Endothelial cell of umbilical vein (primary cell): ENCODE measurements at regions not wholly inside any gene's neighbourhood (a gene's known extent, or its start where the extent isn't known, plus 50 kb on each side); places are given as distances from the start of the nearest gene placed in this dataset.

Experiments used
- BruUV-seq: library from RNA; stranded (reverse); fragments of 400-500 nt; replicated peaks from 2 replicates; lab custom pipeline; 2021; lab: Mats Ljungman, UMichigan
- CTCF ChIA-PET: fragments of 300-600, 350-600 bp; sonication (Branson Sonifier 250); formaldehyde crosslinking; loops from one replicate; lab custom pipeline; 2021; ENCODE audit warnings: antibody characterized with exemption, inconsistent platforms; lab: Charles Lee
- POLR2A ChIA-PET: fragments of 300-600, 350-600 bp; sonication (Branson Sonifier 250); formaldehyde crosslinking; loops from one replicate; lab custom pipeline; 2021; ENCODE audit warnings: antibody characterized with exemption, inconsistent platforms; lab: Charles Lee
- DNase-seq: peaks from one replicate; pipeline ENCODE4 v3.0.0-alpha.2; 2011; ENCODE audit warnings: low read depth, low spot score
- FAIRE-seq: peaks from 2 replicates; lab custom pipeline; 2011; peaks lifted over from hg19 to GRCh38; lab: Jason Lieb, UNC
- H2AFZ ChIP-seq: 2 replicates; pipeline ENCODE4 v1.6.0; 2012; ENCODE audit warnings: low read depth, low read length, control low read depth, inconsistent platforms
- H3K27ac ChIP-seq: 2 replicates; pipeline ENCODE4 v1.5.1; 2011; ENCODE audit warnings: low read depth, mild to moderate bottlenecking, control low read depth, low read length, moderate library complexity; ENCODE audit not compliant: insufficient read depth
- H3K27me3 ChIP-seq, 2 experiments: 2 replicates each; pipeline versions ENCODE4 v1.6.0 to v1.6.1; 2011; ENCODE audit warnings: low read length in 2 of 2, mixed read lengths in 1 of 2; ENCODE audit not compliant: control insufficient read depth in 2 of 2, insufficient read depth in 2 of 2
- H3K36me3 ChIP-seq, 2 experiments: 2 replicates in 1 of 2; 3 replicates in 1 of 2; pipeline ENCODE4 v1.5.1; 2011; ENCODE audit warnings: low read length in 2 of 2, mild to moderate bottlenecking in 1 of 2, moderate library complexity in 1 of 2; ENCODE audit not compliant: control insufficient read depth in 2 of 2, insufficient read depth in 2 of 2; ENCODE audit errors: extremely low read depth in 1 of 2
- H3K4me1 ChIP-seq: 3 replicates; pipeline ENCODE4 v1.5.1; 2011; ENCODE audit warnings: mild to moderate bottlenecking, low read length; ENCODE audit not compliant: control insufficient read depth, insufficient read depth; ENCODE audit errors: extremely low read depth
- H3K4me2 ChIP-seq: 2 replicates; pipeline ENCODE4 v1.6.1; 2011; ENCODE audit warnings: low read length, control low read depth, mixed read lengths; ENCODE audit not compliant: insufficient read depth
- H3K4me3 ChIP-seq, 3 experiments: fragments of 200-600 bp in 1 of 3; sonication (generic), shearing (Covaris generic) in 1 of 3; replicated peaks in 1 of 3; 2 replicates each; pipeline ENCODE4 v1.5.1; 2011 to 2016; ENCODE audit warnings: control low read depth in 3 of 3, low read length in 3 of 3, mild to moderate bottlenecking in 2 of 3, inconsistent platforms in 1 of 3, low read depth in 1 of 3, moderate library complexity in 1 of 3; ENCODE audit not compliant: insufficient read depth in 1 of 3
- H3K79me2 ChIP-seq: 2 replicates; pipeline ENCODE4 v1.6.0; 2012; ENCODE audit warnings: low read length, inconsistent platforms; ENCODE audit not compliant: control insufficient read depth, insufficient read depth
- H3K9ac ChIP-seq: replicated peaks from 2 replicates; pipeline ENCODE3; 2011; ENCODE audit warnings: low read length, control low read depth; ENCODE audit not compliant: insufficient read depth; ENCODE audit errors: extremely low read depth
- H3K9me1 ChIP-seq: replicated peaks from 3 replicates; pipeline ENCODE4 v1.6.0; 2011; ENCODE audit warnings: mild to moderate bottlenecking, low read length; ENCODE audit not compliant: control insufficient read depth, insufficient read depth; ENCODE audit errors: extremely low read depth
- H3K9me3 ChIP-seq: replicated peaks from 2 replicates; pipeline ENCODE4 v1.5.1; 2012; ENCODE audit warnings: low read length, inconsistent platforms; ENCODE audit not compliant: control insufficient read depth, insufficient read depth
- H4K20me1 ChIP-seq: replicated peaks from 2 replicates; pipeline ENCODE3; 2011; ENCODE audit warnings: mild to moderate bottlenecking, low read length; ENCODE audit not compliant: control insufficient read depth, insufficient read depth; ENCODE audit errors: extremely low read depth
- CTCF ChIP-seq, 2 donors: IDR thresholded peaks; 1 replicate in 1 of 2; 2 replicates in 1 of 2; pipeline ENCODE4 v1.5.1; 2011; ENCODE audit warnings: low read length in 2 of 2, mild to moderate bottlenecking in 2 of 2, moderate library complexity in 2 of 2, control low read depth in 1 of 2, inconsistent platforms in 1 of 2, low read depth in 1 of 2; ENCODE audit not compliant: insufficient read depth in 1 of 2; ENCODE audit errors: extremely low read depth in 1 of 2
- EZH2 ChIP-seq: IDR thresholded peaks from 2 replicates; pipeline ENCODE4 v1.6.1; 2012; ENCODE audit warnings: borderline replicate concordance, low read depth, mild to moderate bottlenecking, moderate library complexity, low read length, inconsistent platforms; ENCODE audit not compliant: severe bottlenecking
- FOS ChIP-seq: IDR thresholded peaks from 2 replicates; pipeline ENCODE4 v1.6.1; 2011; ENCODE audit warnings: mild to moderate bottlenecking, low read length, moderate library complexity, borderline replicate concordance; ENCODE audit not compliant: insufficient read depth
- GATA2 ChIP-seq: IDR thresholded peaks from 2 replicates; pipeline ENCODE4 v1.7.0; 2011; ENCODE audit warnings: low read depth, mild to moderate bottlenecking, moderate library complexity, mixed read lengths, low read length; ENCODE audit not compliant: insufficient read length, insufficient read depth
- JUN ChIP-seq: IDR thresholded peaks from 2 replicates; pipeline ENCODE4 v1.6.1; 2011; ENCODE audit warnings: borderline replicate concordance, low read depth; ENCODE audit not compliant: insufficient read length, insufficient read depth
- MAX ChIP-seq: IDR thresholded peaks from 2 replicates; pipeline ENCODE4 v1.6.1; 2011; ENCODE audit not compliant: insufficient read depth, insufficient read length
- MYC ChIP-seq: IDR thresholded peaks from one replicate; pipeline ENCODE4 v1.6.1; 2011; ENCODE audit warnings: mild to moderate bottlenecking, low read depth, low read length
- POLR2A ChIP-seq: IDR thresholded peaks from 2 replicates; pipeline ENCODE4 v1.6.1; 2012; ENCODE audit warnings: low read depth, mild to moderate bottlenecking, control low read depth, low read length
- POLR2AphosphoS5 ChIP-seq: IDR thresholded peaks from 2 replicates; pipeline ENCODE4 v1.6.1; 2012; ENCODE audit warnings: low read depth, mild to moderate bottlenecking, control low read depth, low read length, moderate library complexity; ENCODE audit not compliant: insufficient read depth
- dilution Hi-C: fragments of 300-500 bp; cut with MboI; formaldehyde crosslinking; loops from one replicate; pipeline ENCODE4 v1.15.0; 2019; ENCODE audit warnings: low sequenced_read_pairs; ENCODE audit not compliant: extremely low pct_ligation_motif_present
- intact Hi-C: fragments of 100-400 bp; cut with micrococcal nuclease; formaldehyde crosslinking; loops from one replicate; pipeline ENCODE4 v1.10.0; 2022

- Histone ChIP-seq H3K9me1 (no peaks in the 10 kb centered on the region), H3K9ac (no peak overlapping the region), H3K9me3 (no peaks in the 10 kb centered on the region), H3K27ac (no peak overlapping the region), H3K4me3 (no peak overlapping the region), H3K79me2 (no peaks in the 10 kb centered on the region), H4K20me1 (no peaks in the 10 kb centered on the region), H3K4me2 (no peak overlapping the region), H3K27me3 (no peaks in the 10 kb centered on the region), H3K4me1 (no peaks in the 10 kb centered on the region), H2AFZ (no peak overlapping the region), H3K36me3 (no peaks in the 10 kb centered on the region)
- DNase-seq (no peak), FAIRE-seq (no peak)
- dilution Hi-C loops (no loop called here), intact Hi-C loops (no loop called here)
- CTCF ChIA-PET = no interaction called here
- BruUV-seq = no TSS peak
- POLR2A ChIA-PET = no interaction called here
- TF ChIP-seq FOS = no peak
- TF ChIP-seq GATA2 = no peak
- TF ChIP-seq CTCF (IDR thresholded peaks at IDR 0.05; ENCODE audit: extremely low read depth in 1 of 2, insufficient read depth in 1 of 2, low read depth in 1 of 2, low read length in 2 of 2) = no peak
- TF ChIP-seq JUN = no peak
- no peak for TF ChIP-seq EZH2
- no peak for TF ChIP-seq POLR2AphosphoS5
- TF ChIP-seq POLR2A = no peak
- TF ChIP-seq MAX = no peak
- no peak for TF ChIP-seq MYC
These were observed 517.7 kb downstream of the OTOL1 start for GRCh38 chr3:162014284-162014683.
